ENCODE measurements at regions not wholly inside any gene's neighbourhood (a gene's known extent, or its start where the extent isn't known, plus 50 kb on each side); places are given as distances from the start of the nearest gene placed in this dataset. TPM values are rescaled to one million over a fixed set of nuclear protein-coding genes. Genes with fewer than 3 reads are reported as not detected.

Small RNA genes in the stretch of these regions (microRNA-seq; reads per million reads assigned to microRNA genes)
- gene MIR4444-2, result not detected
